CD14-positive monocyte (primary cell): ENCODE measurements at regions not wholly inside any gene's neighbourhood (a gene's known extent, or its start where the extent isn't known, plus 50 kb on each side); places are given as distances from the start of the nearest gene placed in this dataset.

Experiments
- DNase-seq, 3 donors: peaks; one replicate each; pipeline ENCODE4 v3.0.0-alpha.2; 2011 to 2022
- H2AFZ ChIP-seq: 2 replicates; pipeline ENCODE4 v1.6.0; 2012; ENCODE audit warnings: mild to moderate bottlenecking, low read depth, low read length, inconsistent platforms; ENCODE audit not compliant: insufficient read depth, poor library complexity, severe bottlenecking
- H3K27ac ChIP-seq, 2 donors: 1 replicate in 1 of 2; 2 replicates in 1 of 2; pipeline ENCODE4 v1.5.1; 2012 to 2013; ENCODE audit warnings: low read length in 2 of 2, control low read depth in 1 of 2, inconsistent platforms in 1 of 2, low read depth in 1 of 2, mild to moderate bottlenecking in 1 of 2
- H3K27me3 ChIP-seq, 2 donors: one replicate each; pipeline versions ENCODE4 v1.6.0 to v1.6.1; 2011 to 2013; ENCODE audit warnings: low read length in 2 of 2; ENCODE audit not compliant: control insufficient read depth in 2 of 2, insufficient read depth in 2 of 2
- H3K36me3 ChIP-seq, 2 donors: replicated peaks in 1 of 2; 1 replicate in 1 of 2; 2 replicates in 1 of 2; pipeline versions ENCODE4 v1.5.1 to v1.6.1; 2012 to 2013; ENCODE audit warnings: low read length in 2 of 2, control low read depth in 1 of 2, inconsistent platforms in 1 of 2, mild to moderate bottlenecking in 1 of 2; ENCODE audit not compliant: insufficient read depth in 2 of 2, control insufficient read depth in 1 of 2
- H3K4me1 ChIP-seq, 2 donors: 1 replicate in 1 of 2; 2 replicates in 1 of 2; pipeline versions ENCODE4 v1.5.1 to v1.6.1; 2012 to 2013; ENCODE audit warnings: low read length in 2 of 2, control low read depth in 1 of 2, inconsistent platforms in 1 of 2, mild to moderate bottlenecking in 1 of 2, moderate library complexity in 1 of 2; ENCODE audit not compliant: insufficient read depth in 2 of 2, control insufficient read depth in 1 of 2
- H3K4me2 ChIP-seq: replicated peaks from 2 replicates; pipeline ENCODE3; 2012; ENCODE audit warnings: low read length, moderate library complexity, mild to moderate bottlenecking; ENCODE audit not compliant: poor library complexity, severe bottlenecking; ENCODE audit errors: extremely low read depth
- H3K4me3 ChIP-seq, 3 experiments: fragments of 200-600 bp in 1 of 3; sonication (generic) in 1 of 3; replicated peaks in 1 of 3; 1 replicate in 2 of 3; 2 replicates in 1 of 3; pipeline ENCODE4 v1.5.1; 2011 to 2013; ENCODE audit warnings: low read length in 3 of 3, mild to moderate bottlenecking in 3 of 3, control low read depth in 2 of 3, low read depth in 2 of 3, inconsistent platforms in 1 of 3, moderate library complexity in 1 of 3
- H3K79me2 ChIP-seq: 2 replicates; pipeline ENCODE4 v1.6.0; 2012; ENCODE audit warnings: mild to moderate bottlenecking, control low read depth, inconsistent platforms, low read length, moderate library complexity; ENCODE audit not compliant: insufficient read depth
- H3K9ac ChIP-seq: 2 replicates; pipeline ENCODE4 v1.6.0; 2017; ENCODE audit warnings: low read length, mild to moderate bottlenecking; ENCODE audit not compliant: insufficient read depth, poor library complexity, severe bottlenecking
- H3K9me3 ChIP-seq, 2 donors: replicated peaks in 1 of 2; 1 replicate in 1 of 2; 2 replicates in 1 of 2; pipeline versions ENCODE4 v1.5.1 to v1.6.1; 2012 to 2013; ENCODE audit warnings: low read length in 2 of 2, control low read depth in 1 of 2; ENCODE audit not compliant: control insufficient read depth in 1 of 2, insufficient read depth in 1 of 2
- H4K20me1 ChIP-seq: 2 replicates; pipeline ENCODE4 v1.6.0; 2012; ENCODE audit warnings: mild to moderate bottlenecking, low read length, control low read depth, moderate library complexity; ENCODE audit not compliant: insufficient read depth
- H3K27ac Mint-ChIP-seq, 7 donors: one replicate each; pipeline ENCODE4 v1.8.0; 2020; ENCODE audit warnings: mild to moderate bottlenecking in 7 of 7, mixed read lengths in 7 of 7, moderate library complexity in 6 of 7, inconsistent platforms in 2 of 7
- H3K27me3 Mint-ChIP-seq, 3 donors: one replicate each; pipeline ENCODE4 v1.8.0; 2021 to 2022; ENCODE audit warnings: low read depth in 3 of 3, mild to moderate bottlenecking in 3 of 3, mixed read lengths in 3 of 3, moderate library complexity in 3 of 3, inconsistent platforms in 1 of 3
- H3K36me3 Mint-ChIP-seq, 2 donors: one replicate each; pipeline ENCODE4 v1.8.0; 2020; ENCODE audit warnings: mixed read lengths in 2 of 2, inconsistent platforms in 1 of 2, mild to moderate bottlenecking in 1 of 2
- H3K4me1 Mint-ChIP-seq: one replicate; pipeline ENCODE4 v1.8.0; 2020; ENCODE audit warnings: mild to moderate bottlenecking, mixed read lengths
- H3K4me3 Mint-ChIP-seq, 2 donors: one replicate each; pipeline ENCODE4 v1.8.0; 2020; ENCODE audit warnings: mild to moderate bottlenecking in 2 of 2, mixed read lengths in 2 of 2, moderate library complexity in 1 of 2
- H3K9me3 Mint-ChIP-seq, 7 donors: one replicate each; pipeline ENCODE4 v1.8.0; 2020 to 2022; ENCODE audit warnings: mixed read lengths in 7 of 7, mild to moderate bottlenecking in 6 of 7, moderate library complexity in 6 of 7, inconsistent platforms in 2 of 7
- WGBS: methylation state at CpG from one replicate; pipeline ENCODE4 v1.1.5; 2013; ENCODE audit warnings: missing lambda C conversion rate; ENCODE audit not compliant: insufficient coverage; 5-methylcytosine and 5-hydroxymethylcytosine counted together
- intact Hi-C, 2 donors: fragments of 100-400 bp; cut with micrococcal nuclease; formaldehyde crosslinking; loops; one replicate each; pipeline versions ENCODE4 v1.15.0 to v1.15.1; 2023
- TF ChIP-seq, protein P1 (sequence below): fragments of 200-600 bp; IDR thresholded peaks from one replicate; pipeline ENCODE4 v1.8.0; 2022; ENCODE audit warnings: antibody characterized with exemption, mild to moderate bottlenecking

DNA sequence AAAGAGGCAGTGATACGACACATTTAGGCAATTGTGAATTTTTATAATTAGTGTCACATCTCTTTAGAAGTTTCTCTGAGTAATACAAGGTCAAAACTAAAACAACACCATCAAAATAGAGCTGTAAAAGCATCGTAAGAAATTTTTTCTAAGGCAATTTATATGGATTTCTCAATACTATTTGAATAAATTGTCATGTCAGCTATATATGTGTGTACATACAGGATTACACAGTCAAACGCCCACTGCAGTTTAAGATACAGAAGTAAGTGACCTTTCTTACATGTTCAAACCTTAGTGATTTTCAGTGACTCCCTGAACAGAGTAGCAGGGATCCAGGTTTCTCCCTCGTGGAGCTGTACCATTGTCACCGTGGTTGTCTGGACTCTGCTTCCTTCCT is 129.1 kb upstream of the CBLN2 start:
- Histone ChIP-seq H3K79me2 (no peaks in the 10 kb centered on the region), H3K27me3 (no peaks in the 10 kb centered on the region), H4K20me1 (no peaks in the 10 kb centered on the region), H3K4me3 (no peak overlapping the region), H3K4me2 (no peak overlapping the region), H3K4me1 (no peaks in the 10 kb centered on the region), H3K9me3 (no peaks in the 10 kb centered on the region), H3K9ac (no peak overlapping the region), H3K27ac (no peak overlapping the region), H2AFZ (no peak overlapping the region), H3K36me3 (no peaks in the 10 kb centered on the region)
- Mint-ChIP-seq H3K36me3 (no peaks in the 10 kb centered on the region), H3K27me3 (peaks cover 0 to 6% (median 0%) of the 10 kb centered on the region in 3 donors), H3K27ac (no peak overlapping the region), H3K4me3 (no peak overlapping the region), H3K9me3 (no peaks in the 10 kb centered on the region), H3K4me1 (no peaks in the 10 kb centered on the region)
- 33% methylated on average over 3 of the region's 5 CpGs for WGBS
- TF ChIP-seq, protein P1, sequence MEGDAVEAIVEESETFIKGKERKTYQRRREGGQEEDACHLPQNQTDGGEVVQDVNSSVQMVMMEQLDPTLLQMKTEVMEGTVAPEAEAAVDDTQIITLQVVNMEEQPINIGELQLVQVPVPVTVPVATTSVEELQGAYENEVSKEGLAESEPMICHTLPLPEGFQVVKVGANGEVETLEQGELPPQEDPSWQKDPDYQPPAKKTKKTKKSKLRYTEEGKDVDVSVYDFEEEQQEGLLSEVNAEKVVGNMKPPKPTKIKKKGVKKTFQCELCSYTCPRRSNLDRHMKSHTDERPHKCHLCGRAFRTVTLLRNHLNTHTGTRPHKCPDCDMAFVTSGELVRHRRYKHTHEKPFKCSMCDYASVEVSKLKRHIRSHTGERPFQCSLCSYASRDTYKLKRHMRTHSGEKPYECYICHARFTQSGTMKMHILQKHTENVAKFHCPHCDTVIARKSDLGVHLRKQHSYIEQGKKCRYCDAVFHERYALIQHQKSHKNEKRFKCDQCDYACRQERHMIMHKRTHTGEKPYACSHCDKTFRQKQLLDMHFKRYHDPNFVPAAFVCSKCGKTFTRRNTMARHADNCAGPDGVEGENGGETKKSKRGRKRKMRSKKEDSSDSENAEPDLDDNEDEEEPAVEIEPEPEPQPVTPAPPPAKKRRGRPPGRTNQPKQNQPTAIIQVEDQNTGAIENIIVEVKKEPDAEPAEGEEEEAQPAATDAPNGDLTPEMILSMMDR = no peak
- intact Hi-C loops = no loop called here
- no peak for DNase-seq

DNA sequence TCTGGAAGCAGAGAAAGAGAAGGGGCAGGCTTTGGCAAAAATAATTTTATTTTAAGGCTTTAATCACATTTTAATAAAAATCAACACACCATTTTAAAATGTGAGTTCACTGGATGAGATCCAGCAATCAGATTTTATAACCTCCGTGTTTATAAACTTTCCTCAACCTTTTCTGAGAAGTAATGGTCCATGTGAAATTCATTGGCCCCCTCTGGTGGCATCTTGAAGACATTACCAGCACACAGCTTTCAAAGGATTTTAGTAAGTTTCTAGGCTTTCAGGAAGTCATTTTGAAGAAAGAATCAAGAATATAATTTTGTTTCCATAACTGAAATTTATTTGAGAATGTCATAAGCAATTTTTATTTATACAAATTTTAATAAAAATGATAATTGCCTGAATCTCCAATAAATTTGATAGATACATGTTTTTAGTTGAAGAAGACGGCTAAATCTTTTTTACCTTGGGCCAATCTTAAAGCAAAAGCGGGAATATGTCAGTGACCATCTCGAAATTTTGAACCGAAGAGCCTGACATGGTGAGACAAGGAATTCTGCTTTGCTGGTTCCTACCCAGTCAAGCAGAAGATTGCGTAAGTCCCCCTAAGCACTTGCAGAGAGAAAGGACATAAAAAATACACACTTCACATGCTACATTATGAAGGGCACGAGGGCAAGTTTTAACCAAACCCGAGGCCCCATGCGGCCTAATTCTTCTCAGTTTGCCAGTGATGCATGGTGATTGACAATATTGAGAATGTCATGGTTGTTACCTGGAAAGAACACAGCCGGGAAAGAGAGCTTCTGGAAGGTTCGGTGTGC is 128.4 kb upstream of the CBLN2 start:
- Histone ChIP-seq H3K4me1 (no peaks in the 10 kb centered on the region), H3K27me3 (no peaks in the 10 kb centered on the region), H3K4me3 (no peak overlapping the region), H2AFZ (no peak overlapping the region), H3K79me2 (no peaks in the 10 kb centered on the region), H4K20me1 (no peaks in the 10 kb centered on the region), H3K36me3 (no peaks in the 10 kb centered on the region), H3K27ac (no peak overlapping the region), H3K9ac (no peak overlapping the region), H3K9me3 (no peaks in the 10 kb centered on the region), H3K4me2 (no peak overlapping the region)
- H3K4me3 Mint-ChIP-seq = no peak overlapping the region
- no peak overlapping the region for H3K27ac Mint-ChIP-seq
- H3K4me1 Mint-ChIP-seq = no peaks in the 10 kb centered on the region
- no peaks in the 10 kb centered on the region for H3K9me3 Mint-ChIP-seq
- TF ChIP-seq, protein P1 = peak; percentile 66
- WGBS = 72% methylated on average over 7 of the region's 11 CpGs
- H3K27me3 Mint-ChIP-seq = peaks cover 0 to 6% (median 0%) of the 10 kb centered on the region in 3 donors
- H3K36me3 Mint-ChIP-seq = no peaks in the 10 kb centered on the region
- intact Hi-C loops = no loop called here
- DNase-seq = no peak
